ENCODE measurements at regions not wholly inside any gene's neighbourhood (a gene's known extent, or its start where the extent isn't known, plus 50 kb on each side); places are given as distances from the start of the nearest gene placed in this dataset.

- intact Hi-C loops (cut with micrococcal nuclease) = no loop called here
- Mint-ChIP-seq H3K4me1 (no peaks in the 10 kb centered on the region), H3K36me3 (no peaks in the 10 kb centered on the region), H3K9me3 (peaks cover 6 to 12% of the 10 kb centered on the region in 2 donors), H3K27ac (no peak overlapping the region), H3K27me3 (ENCODE audit: low read depth in 2 of 2) (no peaks in the 10 kb centered on the region), H3K4me3 (no peak overlapping the region)
- DNase-seq = no peak
- Histone ChIP-seq H3K36me3 (ENCODE audit: control insufficient read depth, insufficient read depth, low read length) (no peaks in the 10 kb centered on the region), H3K9me3 (ENCODE audit: control insufficient read depth, insufficient read depth, low read length) (no peaks in the 10 kb centered on the region), H3K4me3 (ENCODE audit: low read length) (no peak overlapping the region), H3K4me1 (ENCODE audit: control insufficient read depth, insufficient read depth, low read length) (no peaks in the 10 kb centered on the region), H3K27me3 (ENCODE audit: control insufficient read depth, insufficient read depth, low read length) (no peaks in the 10 kb centered on the region), H3K27ac (ENCODE audit: low read length) (no peak overlapping the region)
- 58% methylated on average over 2 of the region's 3 CpGs for WGBS (ENCODE audit: insufficient coverage)
- TF ChIP-seq CTCF (IDR thresholded peaks at IDR 0.05) = no peak
- ATAC-seq = no peak
Observed at GRCh38 chr14:84922370-84922769, 607.6 kb upstream of the FLRT2 start.

GRCh38 chr14:84926656-84927055 is 603.3 kb upstream of the FLRT2 start:
- Histone ChIP-seq H3K9me3 (ENCODE audit: control insufficient read depth, insufficient read depth, low read length) (no peaks in the 10 kb centered on the region), H3K4me3 (ENCODE audit: low read length) (no peak overlapping the region), H3K36me3 (ENCODE audit: control insufficient read depth, insufficient read depth, low read length) (no peaks in the 10 kb centered on the region), H3K27me3 (ENCODE audit: control insufficient read depth, insufficient read depth, low read length) (no peaks in the 10 kb centered on the region), H3K27ac (ENCODE audit: low read length) (no peak overlapping the region), H3K4me1 (ENCODE audit: control insufficient read depth, insufficient read depth, low read length) (no peaks in the 10 kb centered on the region)
- no peaks in the 10 kb centered on the region for H3K4me1 Mint-ChIP-seq
- no peaks in the 10 kb centered on the region for H3K36me3 Mint-ChIP-seq
- no peak overlapping the region for H3K4me3 Mint-ChIP-seq
- no peak for ATAC-seq
- TF ChIP-seq CTCF (IDR thresholded peaks at IDR 0.05) = no peak
- peaks cover 5 to 9% of the 10 kb centered on the region in 2 donors for H3K9me3 Mint-ChIP-seq
- intact Hi-C loops (cut with micrococcal nuclease) = no loop called here
- H3K27ac Mint-ChIP-seq = no peak overlapping the region
- no peaks in the 10 kb centered on the region for H3K27me3 Mint-ChIP-seq (ENCODE audit: low read depth in 2 of 2)
- WGBS (ENCODE audit: insufficient coverage) = no CpG with 5 or more reads among the region's 1 CpG
- no peak for DNase-seq

GRCh38 chr14:84927096-84927827 is 602.7 kb upstream of the FLRT2 start:
- H3K27me3 Mint-ChIP-seq (ENCODE audit: low read depth in 2 of 2) = no peaks in the 10 kb centered on the region
- no peaks in the 10 kb centered on the region for H3K36me3 ChIP-seq (ENCODE audit: control insufficient read depth, insufficient read depth, low read length)
- H3K27me3 ChIP-seq (ENCODE audit: control insufficient read depth, insufficient read depth, low read length) = no peaks in the 10 kb centered on the region
- no peaks in the 10 kb centered on the region for H3K4me1 ChIP-seq (ENCODE audit: control insufficient read depth, insufficient read depth, low read length)
- no peak for DNase-seq
- no peaks in the 10 kb centered on the region for H3K36me3 Mint-ChIP-seq
- H3K4me1 Mint-ChIP-seq = no peaks in the 10 kb centered on the region
- no peak for ATAC-seq
- H3K27ac Mint-ChIP-seq = no peak overlapping the region
- intact Hi-C loops (cut with micrococcal nuclease) = no loop called here
- no peaks in the 10 kb centered on the region for H3K9me3 ChIP-seq (ENCODE audit: control insufficient read depth, insufficient read depth, low read length)
- peaks cover 7 to 11% of the 10 kb centered on the region in 2 donors for H3K9me3 Mint-ChIP-seq
- WGBS (ENCODE audit: insufficient coverage) = 85% methylated on average over 6 of the region's 6 CpGs
- TF ChIP-seq CTCF (IDR thresholded peaks at IDR 0.05) = no peak
- H3K4me3 ChIP-seq (ENCODE audit: low read length) = no peak overlapping the region
- no peak overlapping the region for H3K4me3 Mint-ChIP-seq
- no peak overlapping the region for H3K27ac ChIP-seq (ENCODE audit: low read length)

- Mint-ChIP-seq H3K27ac (no peak overlapping the region), H3K36me3 (no peaks in the 10 kb centered on the region), H3K27me3 (ENCODE audit: low read depth in 2 of 2) (no peaks in the 10 kb centered on the region), H3K9me3 (peaks cover 11 to 12% of the 10 kb centered on the region in 2 donors), H3K4me1 (no peaks in the 10 kb centered on the region), H3K4me3 (no peak overlapping the region)
- no peak for DNase-seq
- H3K9me3 ChIP-seq (ENCODE audit: control insufficient read depth, insufficient read depth, low read length) = no peaks in the 10 kb centered on the region
- ATAC-seq = no peak
- no peaks in the 10 kb centered on the region for H3K4me1 ChIP-seq (ENCODE audit: control insufficient read depth, insufficient read depth, low read length)
- no peak overlapping the region for H3K27ac ChIP-seq (ENCODE audit: low read length)
- WGBS (ENCODE audit: insufficient coverage) = no CpG with 5 or more reads among the region's 1 CpG
- TF ChIP-seq CTCF (IDR thresholded peaks at IDR 0.05) = no peak
- H3K36me3 ChIP-seq (ENCODE audit: control insufficient read depth, insufficient read depth, low read length) = no peaks in the 10 kb centered on the region
- H3K27me3 ChIP-seq (ENCODE audit: control insufficient read depth, insufficient read depth, low read length) = no peaks in the 10 kb centered on the region
- intact Hi-C loops (cut with micrococcal nuclease) = no loop called here
- no peak overlapping the region for H3K4me3 ChIP-seq (ENCODE audit: low read length)
Observed at GRCh38 chr14:84929086-84929485, 600.9 kb upstream of the FLRT2 start.

All from natural killer cell (primary cell).